ENCODE measurements at regions not wholly inside any gene's neighbourhood (a gene's known extent, or its start where the extent isn't known, plus 50 kb on each side); places are given as distances from the start of the nearest gene placed in this dataset.
"Not testable (repeated sequence)": the region's sequence is repeated elsewhere in the genome, so short reads cannot be mapped to it uniquely, and the experiment has no call there.

- DNase-seq = no peak
Measured at GRCh38 chr2:13616616-13617015, 899.9 kb downstream of the TRIB2 start.

- no peak for DNase-seq
Measured at GRCh38 chr2:13628122-13628521, 911.4 kb downstream of the TRIB2 start.

- DNase-seq = peak; percentile 7
Measured at GRCh38 chr2:13638181-13638580, 921.4 kb downstream of the TRIB2 start.

GRCh38 chr2:13649918-13650317, 933.2 kb downstream of the TRIB2 start:
- DNase-seq = no peak

- no peak for DNase-seq
Measured at GRCh38 chr2:13650586-13651180, 933.9 kb downstream of the TRIB2 start.

GRCh38 chr2:13651684-13652131, 935.0 kb downstream of the TRIB2 start:
- DNase-seq = no peak

GRCh38 chr2:13652531-13653313, 936.0 kb downstream of the TRIB2 start:
- DNase-seq = peak; percentile 68

GRCh38 chr2:13654416-13654815, 937.7 kb downstream of the TRIB2 start:
- DNase-seq = no peak

GRCh38 chr2:13660231-13660630, 943.5 kb downstream of the TRIB2 start:
- no peak for DNase-seq

GRCh38 chr2:13662055-13662454, 945.3 kb downstream of the TRIB2 start:
- DNase-seq = peak; percentile 18

- DNase-seq = no peak
Measured at GRCh38 chr2:13666582-13667414, 950.1 kb downstream of the TRIB2 start.

GRCh38 chr2:13667415-13667757, 950.6 kb downstream of the TRIB2 start:
- DNase-seq = no peak

GRCh38 chr2:13669607-13670006, 952.9 kb downstream of the TRIB2 start:
- no peak for DNase-seq

- DNase-seq = not testable (repeated sequence)
Measured at GRCh38 chr2:13673821-13674220, 957.1 kb downstream of the TRIB2 start.

GRCh38 chr2:13676269-13676668, 956.2 kb upstream of the LRATD1 start:
- DNase-seq = peak; percentile 20

GRCh38 chr2:13681936-13682335, 950.6 kb upstream of the LRATD1 start:
- no peak for DNase-seq

GRCh38 chr2:13682540-13683272, 949.8 kb upstream of the LRATD1 start:
- DNase-seq = peak; percentile 19

- DNase-seq = no peak
Measured at GRCh38 chr2:13686262-13686661, 946.3 kb upstream of the LRATD1 start.

GRCh38 chr2:13694673-13695072, 937.8 kb upstream of the LRATD1 start:
- no peak for DNase-seq

GRCh38 chr2:13696601-13697000, 935.9 kb upstream of the LRATD1 start:
- DNase-seq = no peak

GRCh38 chr2:13698847-13699246, 933.7 kb upstream of the LRATD1 start:
- no peak for DNase-seq

GRCh38 chr2:13699939-13700338, 932.6 kb upstream of the LRATD1 start:
- not testable (repeated sequence) for DNase-seq

GRCh38 chr2:13711154-13711553, 921.4 kb upstream of the LRATD1 start:
- no peak for DNase-seq

Data from fibroblast of skin of abdomen (primary cell).